ENCODE measurements at regions not wholly inside any gene's neighbourhood (a gene's known extent, or its start where the extent isn't known, plus 50 kb on each side); places are given as distances from the start of the nearest gene placed in this dataset.

- TF ChIP-seq POLR2A (IDR thresholded peaks at IDR 0.05): no peak
- TF ChIP-seq CTCF (IDR thresholded peaks at IDR 0.05): no peak
- TF ChIP-seq EP300 (IDR thresholded peaks at IDR 0.05): no peak
Observed at GRCh38 chr3:106328224-106328623, 459.4 kb upstream of the CBLB start.
